GM12872 (cell line): ENCODE measurements at regions not wholly inside any gene's neighbourhood (a gene's known extent, or its start where the extent isn't known, plus 50 kb on each side); places are given as distances from the start of the nearest gene placed in this dataset.

ENCODE experiments used
- TF ChIP-seq, protein P1 (sequence below): IDR thresholded peaks from 3 replicates; pipeline ENCODE4 v1.5.1; 2011; ENCODE audit warnings: low read depth, mild to moderate bottlenecking, low read length, moderate library complexity; ENCODE audit not compliant: insufficient read depth

DNA sequence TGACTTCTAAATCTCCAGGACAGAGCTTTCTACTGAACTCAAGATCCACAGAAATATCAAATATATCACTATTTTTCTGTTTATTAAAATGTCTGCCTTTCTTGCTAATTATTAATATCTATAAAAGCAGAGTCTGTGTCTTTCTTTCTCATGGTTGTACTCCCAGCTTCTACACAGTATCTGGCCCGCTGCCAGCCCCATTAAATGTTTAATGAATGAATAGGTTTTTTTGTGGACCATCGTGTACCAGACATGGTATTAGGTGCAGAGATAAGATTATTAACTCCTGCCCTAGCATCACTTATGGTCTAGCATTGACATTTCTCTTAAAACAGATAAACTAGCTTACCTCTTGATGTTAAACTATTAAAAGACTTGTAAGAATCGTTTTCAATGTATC is 111.4 kb upstream of the RBMS3 start:
- TF ChIP-seq, protein P1, sequence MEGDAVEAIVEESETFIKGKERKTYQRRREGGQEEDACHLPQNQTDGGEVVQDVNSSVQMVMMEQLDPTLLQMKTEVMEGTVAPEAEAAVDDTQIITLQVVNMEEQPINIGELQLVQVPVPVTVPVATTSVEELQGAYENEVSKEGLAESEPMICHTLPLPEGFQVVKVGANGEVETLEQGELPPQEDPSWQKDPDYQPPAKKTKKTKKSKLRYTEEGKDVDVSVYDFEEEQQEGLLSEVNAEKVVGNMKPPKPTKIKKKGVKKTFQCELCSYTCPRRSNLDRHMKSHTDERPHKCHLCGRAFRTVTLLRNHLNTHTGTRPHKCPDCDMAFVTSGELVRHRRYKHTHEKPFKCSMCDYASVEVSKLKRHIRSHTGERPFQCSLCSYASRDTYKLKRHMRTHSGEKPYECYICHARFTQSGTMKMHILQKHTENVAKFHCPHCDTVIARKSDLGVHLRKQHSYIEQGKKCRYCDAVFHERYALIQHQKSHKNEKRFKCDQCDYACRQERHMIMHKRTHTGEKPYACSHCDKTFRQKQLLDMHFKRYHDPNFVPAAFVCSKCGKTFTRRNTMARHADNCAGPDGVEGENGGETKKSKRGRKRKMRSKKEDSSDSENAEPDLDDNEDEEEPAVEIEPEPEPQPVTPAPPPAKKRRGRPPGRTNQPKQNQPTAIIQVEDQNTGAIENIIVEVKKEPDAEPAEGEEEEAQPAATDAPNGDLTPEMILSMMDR: no peak

- TF ChIP-seq, protein P1: no peak
Measured at GRCh38 chr3:29171043-29171990, 109.6 kb upstream of the RBMS3 start.

- TF ChIP-seq, protein P1: no peak
Measured at GRCh38 chr3:29176501-29176900, 104.4 kb upstream of the RBMS3 start.

GRCh38 chr3:29178809-29179793 is 101.8 kb upstream of the RBMS3 start:
- TF ChIP-seq, protein P1: no peak

- TF ChIP-seq, protein P1: no peak
Measured at GRCh38 chr3:29181149-29181780, 99.6 kb upstream of the RBMS3 start.

GRCh38 chr3:29181872-29182271 is 99.0 kb upstream of the RBMS3 start:
- TF ChIP-seq, protein P1: no peak
